ENCODE measurements at regions not wholly inside any gene's neighbourhood (a gene's known extent, or its start where the extent isn't known, plus 50 kb on each side); places are given as distances from the start of the nearest gene placed in this dataset.

- H3K36me3 ChIP-seq (ENCODE audit: insufficient read depth in 1 of 2, low read depth in 1 of 2) = no peaks in the 10 kb centered on the region
- ATAC-seq = no peak
Observed at GRCh38 chr13:72290962-72291681, 424.1 kb upstream of the DACH1 start.

GRCh38 chr13:72286421-72286820 is 419.4 kb upstream of the DACH1 start:
- DNase-seq = no peak
- no peak for ATAC-seq
- no peak overlapping the region for H3K27ac ChIP-seq
- peaks cover 5% of the 10 kb centered on the region for H3K9me3 ChIP-seq
- intact Hi-C loops (cut with DNase I) = no loop called here
- H3K4me1 ChIP-seq = no peaks in the 10 kb centered on the region
- H3K4me3 ChIP-seq = no peak overlapping the region
- no peaks in the 10 kb centered on the region for H3K36me3 ChIP-seq (ENCODE audit: insufficient read depth in 1 of 2, low read depth in 1 of 2)
- no peaks in the 10 kb centered on the region for H3K27me3 ChIP-seq (ENCODE audit: insufficient read depth in 3 of 3, low read length in 2 of 3)
- no peak for TF ChIP-seq CTCF (IDR thresholded peaks at IDR 0.05)

More at GRCh38 chr13:72290962-72291681, 424.1 kb upstream of the DACH1 start:
- no peak for TF ChIP-seq CTCF (IDR thresholded peaks at IDR 0.05)
- Histone ChIP-seq H3K9me3 (peaks cover 5% of the 10 kb centered on the region), H3K4me3 (no peak overlapping the region), H3K27ac (no peak overlapping the region), H3K4me1 (no peaks in the 10 kb centered on the region), H3K27me3 (ENCODE audit: insufficient read depth in 3 of 3, low read length in 2 of 3) (no peaks in the 10 kb centered on the region)
- intact Hi-C loops (cut with DNase I) = no loop called here
- DNase-seq = no peak

GRCh38 chr13:72284791-72285190 is 417.8 kb upstream of the DACH1 start:
- intact Hi-C loops (cut with DNase I) = no loop called here
- TF ChIP-seq CTCF (IDR thresholded peaks at IDR 0.05) = no peak

GRCh38 chr13:72261732-72262131 is 394.7 kb upstream of the DACH1 start:
- no peak overlapping the region for H3K27ac ChIP-seq
- TF ChIP-seq CTCF (IDR thresholded peaks at IDR 0.05) = no peak

More at GRCh38 chr13:72284791-72285190, 417.8 kb upstream of the DACH1 start:
- Histone ChIP-seq H3K27ac (no peak overlapping the region), H3K9me3 (peaks cover 5% of the 10 kb centered on the region), H3K4me3 (no peak overlapping the region), H3K4me1 (no peaks in the 10 kb centered on the region), H3K27me3 (ENCODE audit: insufficient read depth in 3 of 3, low read length in 2 of 3) (no peaks in the 10 kb centered on the region), H3K36me3 (ENCODE audit: insufficient read depth in 1 of 2, low read depth in 1 of 2) (no peaks in the 10 kb centered on the region)
- ATAC-seq (no peak), DNase-seq (no peak)
- WGBS, 3 donors = 85 to 93% (median 90%) methylated on average over 2 of the region's 2 CpGs

GRCh38 chr13:72259528-72259927 is 392.5 kb upstream of the DACH1 start:
- H3K4me3 ChIP-seq = no peak overlapping the region
- 40 to 46% (median 46%) methylated on average over 3 of the region's 3 CpGs for WGBS, 3 donors

More at GRCh38 chr13:72261732-72262131, 394.7 kb upstream of the DACH1 start:
- no peaks in the 10 kb centered on the region for H3K36me3 ChIP-seq (ENCODE audit: insufficient read depth in 1 of 2, low read depth in 1 of 2)
- H3K9me3 ChIP-seq = no peaks in the 10 kb centered on the region
- intact Hi-C loops (cut with DNase I) = no loop called here
- H3K27me3 ChIP-seq (ENCODE audit: insufficient read depth in 3 of 3, low read length in 2 of 3) = no peaks in the 10 kb centered on the region
- no peak for DNase-seq
- no peaks in the 10 kb centered on the region for H3K4me1 ChIP-seq
- no peak for ATAC-seq
- 79 to 88% (median 84%) methylated on average over 1 of the region's 1 CpG for WGBS, 3 donors
- H3K4me3 ChIP-seq = no peak overlapping the region

More at GRCh38 chr13:72259528-72259927, 392.5 kb upstream of the DACH1 start:
- ATAC-seq (no peak), DNase-seq (no peak)
- no peaks in the 10 kb centered on the region for H3K4me1 ChIP-seq
- H3K27me3 ChIP-seq (ENCODE audit: insufficient read depth in 3 of 3, low read length in 2 of 3) = no peaks in the 10 kb centered on the region
- H3K36me3 ChIP-seq (ENCODE audit: insufficient read depth in 1 of 2, low read depth in 1 of 2) = no peaks in the 10 kb centered on the region
- no peak overlapping the region for H3K27ac ChIP-seq
- H3K9me3 ChIP-seq = no peaks in the 10 kb centered on the region
- TF ChIP-seq CTCF (IDR thresholded peaks at IDR 0.05) = no peak
- intact Hi-C loops (cut with DNase I) = no loop called here

Measured in psoas muscle (tissue), 7 donors.